GM19455 (cell line): ENCODE measurements at regions not wholly inside any gene's neighbourhood (a gene's known extent, or its start where the extent isn't known, plus 50 kb on each side); places are given as distances from the start of the nearest gene placed in this dataset.
"Not testable (repeated sequence)": the region's sequence is repeated elsewhere in the genome, so short reads cannot be mapped to it uniquely, and the experiment has no call there.

ENCODE experiments used
- ATAC-seq: cut with Tn5 transposase; IDR thresholded peaks from one replicate; pipeline ENCODE4 v1.9.1; 2021; ENCODE audit not compliant: unreplicated experiment

GRCh38 chr5:118606940-118607339 lies 381.4 kb downstream of the DTWD2 start:
- no peak for ATAC-seq

- ATAC-seq: no peak
These were observed 382.6 kb downstream of the DTWD2 start for GRCh38 chr5:118605761-118606160.

GRCh38 chr5:118604106-118604505 lies 384.2 kb downstream of the DTWD2 start:
- ATAC-seq: no peak

- no peak for ATAC-seq
These were observed 385.1 kb downstream of the DTWD2 start for GRCh38 chr5:118603278-118603677.

GRCh38 chr5:118598311-118598710 lies 390.0 kb downstream of the DTWD2 start:
- ATAC-seq: no peak

- ATAC-seq: no peak
These were observed 390.8 kb downstream of the DTWD2 start for GRCh38 chr5:118597543-118597942.

GRCh38 chr5:118596255-118596654 lies 392.1 kb downstream of the DTWD2 start:
- no peak for ATAC-seq

- no peak for ATAC-seq
These were observed 395.4 kb downstream of the DTWD2 start for GRCh38 chr5:118593003-118593328.

GRCh38 chr5:118592229-118593002 lies 395.9 kb downstream of the DTWD2 start:
- no peak for ATAC-seq

GRCh38 chr5:118590806-118591205 lies 397.5 kb downstream of the DTWD2 start:
- no peak for ATAC-seq

- no peak for ATAC-seq
These were observed 407.4 kb downstream of the DTWD2 start for GRCh38 chr5:118580949-118581348.

GRCh38 chr5:118578093-118578492 lies 410.3 kb downstream of the DTWD2 start:
- no peak for ATAC-seq

- no peak for ATAC-seq
These were observed 410.7 kb downstream of the DTWD2 start for GRCh38 chr5:118577621-118578020.

GRCh38 chr5:118570276-118570675 lies 418.1 kb downstream of the DTWD2 start:
- ATAC-seq: not testable (repeated sequence)

GRCh38 chr5:118569596-118569995 lies 418.8 kb downstream of the DTWD2 start:
- ATAC-seq: not testable (repeated sequence)

- no peak for ATAC-seq
These were observed 422.9 kb downstream of the DTWD2 start for GRCh38 chr5:118565335-118565971.

- no peak for ATAC-seq
These were observed 426.4 kb downstream of the DTWD2 start for GRCh38 chr5:118561971-118562370.

- no peak for ATAC-seq
These were observed 427.1 kb downstream of the DTWD2 start for GRCh38 chr5:118561235-118561634.

GRCh38 chr5:118558871-118559270 lies 429.5 kb downstream of the DTWD2 start:
- ATAC-seq: no peak

- no peak for ATAC-seq
These were observed 431.1 kb downstream of the DTWD2 start for GRCh38 chr5:118557251-118557661.

GRCh38 chr5:118556792-118557191 lies 431.6 kb downstream of the DTWD2 start:
- ATAC-seq: no peak

- no peak for ATAC-seq
These were observed 432.6 kb downstream of the DTWD2 start for GRCh38 chr5:118555727-118556126.

GRCh38 chr5:118554981-118555380 lies 433.4 kb downstream of the DTWD2 start:
- ATAC-seq: no peak
